ENCODE measurements at regions not wholly inside any gene's neighbourhood (a gene's known extent, or its start where the extent isn't known, plus 50 kb on each side); places are given as distances from the start of the nearest gene placed in this dataset.

DNA sequence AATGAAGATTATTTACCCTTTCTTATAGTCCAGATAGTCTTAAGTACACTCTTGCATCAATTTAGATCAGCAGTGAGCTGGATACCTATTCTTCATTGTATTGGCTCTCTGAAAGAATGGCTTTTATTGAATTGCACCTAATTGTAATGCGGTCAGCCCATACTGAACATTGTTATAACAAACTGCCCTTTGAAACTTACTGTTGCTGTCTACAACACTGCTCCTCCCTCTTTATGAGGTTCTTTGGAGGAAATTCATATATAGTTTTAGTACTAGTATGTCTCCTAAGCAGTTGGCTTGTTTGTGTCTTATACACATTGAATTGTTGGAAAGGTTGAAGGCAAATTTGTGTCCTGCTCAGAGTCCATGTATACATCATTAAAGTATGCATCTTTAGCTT, 66.5 kb upstream of the UGP2 start:
- Histone ChIP-seq H3K4me2 (ENCODE audit: low read length) (no peak overlapping the region), H3K79me2 (replicated peaks; ENCODE audit: insufficient read depth, low read length) (no peaks in the 10 kb centered on the region), H3K27ac (ENCODE audit: low read length) (no peak overlapping the region), H3K9me2 (ENCODE audit: insufficient read depth, low read length) (no peaks in the 10 kb centered on the region), H4K20me1 (ENCODE audit: insufficient read depth) (no peaks in the 10 kb centered on the region), H3K9me3 (ENCODE audit: low read length) (no peaks in the 10 kb centered on the region), H3K9ac (ENCODE audit: low read length) (no peak overlapping the region), H2AFZ (ENCODE audit: low read depth, low read length) (no peak overlapping the region), H3K4me3 (ENCODE audit: low read length) (no peak overlapping the region), H3K36me3 (ENCODE audit: insufficient read depth, low read length) (no peaks in the 10 kb centered on the region), H3F3A (ENCODE audit: insufficient read depth, low read length, poor library complexity, severe bottlenecking) (no peaks in the 10 kb centered on the region), H3K27me3 (ENCODE audit: insufficient read depth, low read depth, low read length) (no peaks in the 10 kb centered on the region)
- TF ChIP-seq POLR2AphosphoS5 (IDR thresholded peaks at IDR 0.05), result no peak
- TF ChIP-seq, protein P1, sequence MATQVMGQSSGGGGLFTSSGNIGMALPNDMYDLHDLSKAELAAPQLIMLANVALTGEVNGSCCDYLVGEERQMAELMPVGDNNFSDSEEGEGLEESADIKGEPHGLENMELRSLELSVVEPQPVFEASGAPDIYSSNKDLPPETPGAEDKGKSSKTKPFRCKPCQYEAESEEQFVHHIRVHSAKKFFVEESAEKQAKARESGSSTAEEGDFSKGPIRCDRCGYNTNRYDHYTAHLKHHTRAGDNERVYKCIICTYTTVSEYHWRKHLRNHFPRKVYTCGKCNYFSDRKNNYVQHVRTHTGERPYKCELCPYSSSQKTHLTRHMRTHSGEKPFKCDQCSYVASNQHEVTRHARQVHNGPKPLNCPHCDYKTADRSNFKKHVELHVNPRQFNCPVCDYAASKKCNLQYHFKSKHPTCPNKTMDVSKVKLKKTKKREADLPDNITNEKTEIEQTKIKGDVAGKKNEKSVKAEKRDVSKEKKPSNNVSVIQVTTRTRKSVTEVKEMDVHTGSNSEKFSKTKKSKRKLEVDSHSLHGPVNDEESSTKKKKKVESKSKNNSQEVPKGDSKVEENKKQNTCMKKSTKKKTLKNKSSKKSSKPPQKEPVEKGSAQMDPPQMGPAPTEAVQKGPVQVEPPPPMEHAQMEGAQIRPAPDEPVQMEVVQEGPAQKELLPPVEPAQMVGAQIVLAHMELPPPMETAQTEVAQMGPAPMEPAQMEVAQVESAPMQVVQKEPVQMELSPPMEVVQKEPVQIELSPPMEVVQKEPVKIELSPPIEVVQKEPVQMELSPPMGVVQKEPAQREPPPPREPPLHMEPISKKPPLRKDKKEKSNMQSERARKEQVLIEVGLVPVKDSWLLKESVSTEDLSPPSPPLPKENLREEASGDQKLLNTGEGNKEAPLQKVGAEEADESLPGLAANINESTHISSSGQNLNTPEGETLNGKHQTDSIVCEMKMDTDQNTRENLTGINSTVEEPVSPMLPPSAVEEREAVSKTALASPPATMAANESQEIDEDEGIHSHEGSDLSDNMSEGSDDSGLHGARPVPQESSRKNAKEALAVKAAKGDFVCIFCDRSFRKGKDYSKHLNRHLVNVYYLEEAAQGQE (IDR thresholded peaks at IDR 0.05; ENCODE audit: borderline replicate concordance), result no peak
- no peak for TF ChIP-seq EP300 (conservative IDR thresholded peaks at IDR 0.05; ENCODE audit: poor library complexity, severe bottlenecking)
- TF ChIP-seq SMC3 (conservative IDR thresholded peaks at IDR 0.05; ENCODE audit: poor library complexity), result no peak
- TF ChIP-seq EZH2 (IDR thresholded peaks at IDR 0.05; ENCODE audit: borderline replicate concordance, insufficient read depth, low read length, poor library complexity, severe bottlenecking), result no peak
- TF ChIP-seq, protein P2, sequence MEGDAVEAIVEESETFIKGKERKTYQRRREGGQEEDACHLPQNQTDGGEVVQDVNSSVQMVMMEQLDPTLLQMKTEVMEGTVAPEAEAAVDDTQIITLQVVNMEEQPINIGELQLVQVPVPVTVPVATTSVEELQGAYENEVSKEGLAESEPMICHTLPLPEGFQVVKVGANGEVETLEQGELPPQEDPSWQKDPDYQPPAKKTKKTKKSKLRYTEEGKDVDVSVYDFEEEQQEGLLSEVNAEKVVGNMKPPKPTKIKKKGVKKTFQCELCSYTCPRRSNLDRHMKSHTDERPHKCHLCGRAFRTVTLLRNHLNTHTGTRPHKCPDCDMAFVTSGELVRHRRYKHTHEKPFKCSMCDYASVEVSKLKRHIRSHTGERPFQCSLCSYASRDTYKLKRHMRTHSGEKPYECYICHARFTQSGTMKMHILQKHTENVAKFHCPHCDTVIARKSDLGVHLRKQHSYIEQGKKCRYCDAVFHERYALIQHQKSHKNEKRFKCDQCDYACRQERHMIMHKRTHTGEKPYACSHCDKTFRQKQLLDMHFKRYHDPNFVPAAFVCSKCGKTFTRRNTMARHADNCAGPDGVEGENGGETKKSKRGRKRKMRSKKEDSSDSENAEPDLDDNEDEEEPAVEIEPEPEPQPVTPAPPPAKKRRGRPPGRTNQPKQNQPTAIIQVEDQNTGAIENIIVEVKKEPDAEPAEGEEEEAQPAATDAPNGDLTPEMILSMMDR (IDR thresholded peaks at IDR 0.05; ENCODE audit: poor library complexity, severe bottlenecking), result no peak
- no peak for TF ChIP-seq TAF1 (IDR thresholded peaks at IDR 0.05; ENCODE audit: low read depth)
- no peak for TF ChIP-seq RAD21 (conservative IDR thresholded peaks at IDR 0.05)
- no peak for TF ChIP-seq MXI1 (conservative IDR thresholded peaks at IDR 0.05; ENCODE audit: poor library complexity, severe bottlenecking)

- Histone ChIP-seq H3K27ac (ENCODE audit: low read length) (no peak overlapping the region), H3F3A (ENCODE audit: insufficient read depth, low read length, poor library complexity, severe bottlenecking) (no peaks in the 10 kb centered on the region), H3K9me2 (ENCODE audit: insufficient read depth, low read length) (no peaks in the 10 kb centered on the region), H3K9me3 (ENCODE audit: low read length) (no peaks in the 10 kb centered on the region), H3K36me3 (ENCODE audit: insufficient read depth, low read length) (no peaks in the 10 kb centered on the region), H3K4me3 (ENCODE audit: low read length) (no peak overlapping the region), H3K79me2 (replicated peaks; ENCODE audit: insufficient read depth, low read length) (no peaks in the 10 kb centered on the region), H3K9ac (ENCODE audit: low read length) (no peak overlapping the region), H2AFZ (ENCODE audit: low read depth, low read length) (no peak overlapping the region), H3K27me3 (ENCODE audit: insufficient read depth, low read depth, low read length) (no peaks in the 10 kb centered on the region), H3K4me2 (ENCODE audit: low read length) (no peak overlapping the region), H4K20me1 (ENCODE audit: insufficient read depth) (no peaks in the 10 kb centered on the region)
- TF ChIP-seq POLR2AphosphoS5 (IDR thresholded peaks at IDR 0.05) (no peak), EP300 (conservative IDR thresholded peaks at IDR 0.05; ENCODE audit: poor library complexity, severe bottlenecking) (no peak), MXI1 (conservative IDR thresholded peaks at IDR 0.05; ENCODE audit: poor library complexity, severe bottlenecking) (no peak), TAF1 (IDR thresholded peaks at IDR 0.05; ENCODE audit: low read depth) (no peak), EZH2 (IDR thresholded peaks at IDR 0.05; ENCODE audit: borderline replicate concordance, insufficient read depth, low read length, poor library complexity, severe bottlenecking) (no peak), RAD21 (conservative IDR thresholded peaks at IDR 0.05) (no peak), SMC3 (conservative IDR thresholded peaks at IDR 0.05; ENCODE audit: poor library complexity) (no peak)
- TF ChIP-seq, protein P1 (IDR thresholded peaks at IDR 0.05; ENCODE audit: borderline replicate concordance), result no peak
- TF ChIP-seq, protein P2 (IDR thresholded peaks at IDR 0.05; ENCODE audit: poor library complexity, severe bottlenecking), result no peak
These were observed 65.3 kb upstream of the UGP2 start for GRCh38 chr2:63776382-63776781.

Measured in neural cell (in vitro differentiated cells).